Left kidney (tissue), 1 donor: ENCODE measurements at regions not wholly inside any gene's neighbourhood (a gene's known extent, or its start where the extent isn't known, plus 50 kb on each side); places are given as distances from the start of the nearest gene placed in this dataset.
"Not testable (repeated sequence)": the region's sequence is repeated elsewhere in the genome, so short reads cannot be mapped to it uniquely, and the experiment has no call there.

Experiments used
- DNase-seq: peaks from one replicate; pipeline ENCODE4 v3.0.0-alpha.2; 2013

DNA sequence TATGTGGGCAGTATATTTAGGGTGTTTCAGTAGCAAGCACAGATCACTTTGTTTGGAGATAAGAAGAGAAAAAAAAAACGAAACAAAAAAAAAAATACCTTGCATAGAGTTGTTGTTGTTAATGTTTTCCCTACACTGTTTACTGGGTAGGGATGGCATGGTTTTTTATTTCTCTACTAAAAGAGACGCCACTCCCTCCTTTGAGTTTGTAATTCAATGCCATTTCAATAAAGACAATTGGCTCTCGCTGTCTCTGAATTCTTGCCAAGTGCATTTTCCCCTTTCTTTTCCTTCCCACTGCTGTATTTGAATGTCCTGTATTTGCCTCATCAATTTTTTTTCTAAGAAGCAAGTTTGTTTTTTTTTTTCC lies 213.9 kb upstream of the UBASH3B start:
- peak; percentile 22 for DNase-seq

DNA sequence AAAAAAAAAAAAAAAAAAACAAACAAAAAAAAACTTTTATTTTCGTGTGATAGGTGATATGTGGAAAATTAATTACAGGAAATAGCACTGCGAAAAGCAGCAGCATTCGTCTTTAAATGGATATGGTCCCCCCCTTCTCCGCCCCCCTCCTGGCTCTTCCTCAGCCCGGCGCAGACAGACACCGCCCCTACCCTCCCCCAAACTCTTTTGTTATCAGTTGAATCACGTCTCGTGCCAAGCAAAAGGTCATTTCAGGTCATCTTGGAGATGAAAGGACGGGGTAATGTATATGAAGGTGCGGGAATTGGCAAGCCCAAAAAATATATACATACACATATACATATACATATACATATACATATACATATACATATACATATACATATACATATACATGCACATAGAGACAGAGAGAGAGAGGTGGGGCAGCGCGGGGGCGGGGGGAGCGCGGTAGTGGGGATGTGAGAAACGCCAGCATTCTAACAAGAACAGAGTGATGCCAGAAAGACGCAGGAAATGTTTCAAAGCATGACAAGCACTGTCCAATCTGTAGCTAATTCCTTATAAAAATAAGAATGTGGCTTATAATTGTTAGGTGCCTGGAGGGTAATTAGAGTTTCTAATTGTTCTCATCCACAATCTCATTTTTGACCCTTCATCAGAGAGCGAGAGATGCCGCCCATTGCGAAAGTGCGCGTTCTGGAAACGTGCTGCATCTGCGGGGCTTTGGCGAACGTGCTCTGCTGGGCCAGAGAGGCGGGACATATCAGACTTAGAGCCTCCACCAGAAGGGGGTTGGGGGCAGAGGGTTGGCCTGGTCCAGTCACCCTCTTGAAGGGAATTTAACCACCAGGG lies 214.5 kb upstream of the UBASH3B start:
- DNase-seq, result peak; percentile 44

DNA sequence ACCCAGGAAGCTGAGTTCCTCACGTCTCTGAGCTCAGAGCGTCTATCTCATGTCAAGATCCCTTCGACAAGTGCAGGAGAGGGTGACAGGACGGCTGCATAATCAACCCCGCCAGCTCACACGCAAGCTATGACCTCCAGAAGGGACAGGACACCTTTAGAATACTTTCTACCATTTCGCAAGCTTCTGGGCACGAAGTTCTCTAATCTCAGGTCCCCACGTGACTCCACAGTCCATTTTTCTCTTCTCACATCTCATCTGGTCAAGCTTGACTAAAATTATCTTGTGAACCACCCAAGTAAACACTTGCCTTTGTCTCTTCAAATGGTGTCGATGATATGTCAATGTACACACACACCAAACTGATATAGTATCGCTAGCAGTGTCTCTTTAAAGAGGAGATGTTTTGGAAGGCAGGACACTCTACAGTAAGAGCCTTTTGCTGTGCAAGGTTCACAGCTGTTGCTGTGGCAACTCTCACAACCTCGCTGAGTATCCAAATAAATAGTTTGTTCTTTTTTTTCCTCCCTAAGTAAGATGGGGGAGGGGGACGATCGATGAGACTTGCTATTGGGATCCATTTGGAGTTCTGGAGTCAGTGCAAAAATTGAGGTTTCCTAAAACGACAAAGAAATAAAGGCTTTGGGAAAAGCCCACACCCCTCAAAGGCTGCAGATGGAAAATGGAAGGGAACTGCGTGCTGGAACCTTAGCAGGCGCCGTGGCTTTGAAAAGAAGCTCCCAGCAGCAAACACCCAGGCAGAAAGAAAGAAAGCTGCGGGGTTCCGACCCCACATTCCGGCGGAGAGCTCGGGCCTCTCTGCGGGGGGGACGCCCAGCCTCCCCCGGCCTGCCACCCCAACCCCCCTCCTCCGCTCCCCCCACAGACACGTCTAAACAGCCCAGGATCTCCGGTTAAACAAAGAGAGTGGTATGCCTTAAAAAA lies 215.4 kb upstream of the UBASH3B start:
- peak; percentile 66 for DNase-seq

DNA sequence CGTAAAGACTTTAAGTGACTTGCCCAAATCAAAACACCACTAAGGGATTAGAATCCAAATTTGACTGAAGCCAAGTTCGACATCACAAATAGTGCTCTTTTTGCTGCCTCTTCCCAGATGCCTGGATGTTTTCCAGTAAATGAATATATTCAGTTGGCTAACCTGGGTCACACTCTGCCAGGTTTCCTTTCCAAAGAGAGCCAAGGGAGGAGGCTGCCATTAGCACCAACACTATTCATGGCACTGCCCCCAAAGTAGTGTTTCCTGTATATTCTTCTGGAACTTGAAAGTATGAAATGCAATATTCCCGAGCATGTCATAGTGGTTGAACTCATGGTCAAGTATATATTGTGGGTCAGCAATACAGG lies 219.3 kb upstream of the UBASH3B start:
- DNase-seq, result no peak

DNA sequence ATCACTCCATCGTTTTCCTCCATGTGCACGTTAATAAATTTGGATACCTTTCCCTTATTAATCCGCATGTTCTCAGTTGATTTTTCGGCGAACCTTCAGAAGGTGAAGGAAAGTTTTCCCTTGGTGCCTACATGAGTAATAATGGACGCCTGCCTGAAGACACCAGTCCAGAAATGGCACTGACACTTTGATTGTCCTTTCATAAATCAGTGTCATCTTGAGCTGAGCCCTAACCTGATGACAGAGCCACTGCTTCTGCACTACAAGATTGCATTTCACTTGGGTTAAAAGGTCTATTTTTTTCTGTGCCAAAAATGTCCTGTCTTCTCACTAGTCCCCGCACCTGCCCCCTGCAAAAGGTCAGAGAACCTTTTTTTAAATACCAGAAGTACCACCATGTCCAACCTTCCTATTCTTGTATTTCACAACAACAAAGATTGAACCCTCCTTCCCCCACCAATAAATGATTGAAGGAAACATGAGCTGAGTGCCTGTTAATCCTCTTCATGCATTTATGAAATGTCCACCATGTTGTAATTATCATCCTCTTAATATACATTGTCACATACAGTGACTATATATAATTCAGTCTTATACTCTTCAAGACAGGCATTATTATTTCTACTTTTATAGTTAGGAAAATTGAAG lies 219.9 kb upstream of the UBASH3B start:
- DNase-seq, result no peak

DNA sequence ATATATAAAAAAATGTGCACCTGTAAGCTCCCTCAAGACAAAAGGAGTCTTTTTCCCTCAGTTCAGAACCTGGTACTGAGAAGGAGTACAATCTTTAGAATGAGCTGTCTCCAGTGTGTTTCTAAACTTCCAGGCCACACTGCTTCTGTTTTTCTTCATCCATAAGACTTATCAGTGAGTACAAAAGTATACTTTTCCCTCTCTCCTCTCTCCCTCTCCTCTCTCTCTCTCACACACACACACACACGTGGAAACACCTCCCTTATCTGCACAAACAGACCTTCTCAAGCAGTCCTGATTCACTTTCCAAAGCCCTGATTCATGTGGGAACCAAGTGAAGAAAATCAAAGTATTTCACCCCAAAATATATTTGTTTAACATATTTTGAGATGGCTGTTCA lies 220.7 kb upstream of the UBASH3B start:
- DNase-seq, result no peak

DNA sequence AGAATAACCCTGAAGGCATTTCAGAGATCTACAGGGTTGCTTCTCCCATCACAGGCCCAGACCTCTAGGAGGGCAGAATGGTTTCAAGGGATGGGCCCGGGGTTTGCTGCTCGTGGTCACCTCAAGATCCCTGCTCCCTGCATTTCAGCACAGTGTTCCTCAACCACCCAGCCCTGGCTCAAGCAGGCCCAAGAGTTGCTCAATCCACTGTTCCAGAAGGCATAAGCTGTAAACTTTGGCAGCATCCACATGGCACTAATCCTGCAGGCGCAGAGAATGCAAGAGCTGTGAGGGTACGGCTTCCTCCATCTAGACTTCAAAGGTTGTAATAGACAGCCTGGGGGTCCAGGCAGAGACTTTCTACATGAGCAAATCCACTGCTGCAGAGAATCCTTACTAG lies 225.0 kb upstream of the UBASH3B start:
- DNase-seq, result no peak

DNA sequence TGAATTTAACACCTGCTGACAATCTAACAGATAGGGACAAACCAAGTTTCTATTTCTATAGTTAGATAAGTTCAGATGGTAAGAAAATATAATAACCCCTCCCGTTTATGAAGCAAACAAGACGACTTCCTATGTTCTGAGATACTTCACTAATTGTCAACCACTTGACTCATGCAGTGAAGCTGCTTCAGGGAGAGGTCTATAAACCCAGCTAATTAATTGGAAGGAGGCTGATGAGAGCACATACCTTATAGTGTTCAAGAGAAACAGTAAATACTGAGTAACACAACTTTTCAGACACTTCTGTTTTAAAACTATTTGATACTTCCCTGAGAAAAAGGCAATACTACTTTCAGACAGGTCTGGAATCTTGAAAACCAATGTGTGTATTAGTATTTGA lies 229.4 kb upstream of the UBASH3B start:
- DNase-seq, result no peak

DNA sequence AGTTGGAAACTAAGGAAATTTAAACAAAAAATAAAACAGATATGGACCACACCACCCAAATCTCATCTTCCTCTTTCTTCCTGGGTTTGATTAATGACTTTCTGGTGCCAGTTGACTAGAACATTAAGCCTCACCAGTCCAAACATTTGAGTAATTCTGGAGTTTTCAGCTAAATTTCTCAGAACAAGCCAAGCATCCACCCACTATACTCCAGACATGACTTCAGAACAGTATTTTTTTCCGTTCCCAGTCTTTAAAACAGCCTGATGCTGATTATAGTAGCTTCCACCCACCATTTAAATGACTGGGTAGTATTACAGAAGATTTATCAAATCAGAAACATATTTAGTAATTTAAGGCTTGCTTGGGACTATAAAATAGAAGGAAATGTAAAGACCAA lies 230.9 kb upstream of the UBASH3B start:
- no peak for DNase-seq

DNA sequence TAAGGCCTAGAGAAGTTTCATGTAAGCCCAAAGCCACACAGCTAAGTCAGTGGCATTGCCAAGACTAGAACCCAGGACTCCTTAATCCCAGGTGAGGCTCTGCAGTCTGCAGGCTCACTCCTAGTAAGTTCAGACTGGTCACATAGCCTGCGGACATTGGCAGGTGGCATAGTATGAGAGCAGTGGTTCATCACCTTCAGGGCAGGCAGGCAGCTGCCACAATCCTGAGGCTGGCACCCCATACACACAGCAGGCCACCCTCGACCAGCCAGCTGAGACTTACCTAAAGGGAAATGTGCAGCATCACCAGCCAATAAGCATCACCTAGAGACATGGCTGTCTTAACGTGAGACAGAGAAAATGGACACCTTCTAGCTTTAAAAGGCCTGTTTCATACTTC lies 231.6 kb upstream of the UBASH3B start:
- DNase-seq, result no peak

DNA sequence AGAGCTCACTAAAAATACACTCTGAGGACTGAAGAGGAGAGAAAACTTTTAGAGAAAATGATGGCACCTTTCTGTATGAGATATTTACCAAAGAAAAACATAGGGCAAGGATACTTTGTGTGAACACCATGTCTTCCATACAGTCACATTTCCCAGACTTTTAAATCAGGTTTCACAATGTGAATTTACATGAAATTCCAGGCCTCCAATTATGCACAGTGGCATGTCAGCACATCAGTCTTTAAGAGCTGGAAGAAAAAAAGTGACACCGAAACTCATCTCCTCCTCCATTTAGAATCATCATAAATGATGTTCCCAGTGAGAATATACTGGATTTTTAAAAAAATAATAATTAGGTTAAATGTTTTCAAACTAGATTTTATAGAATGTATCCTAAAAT lies 232.2 kb upstream of the UBASH3B start:
- no peak for DNase-seq

DNA sequence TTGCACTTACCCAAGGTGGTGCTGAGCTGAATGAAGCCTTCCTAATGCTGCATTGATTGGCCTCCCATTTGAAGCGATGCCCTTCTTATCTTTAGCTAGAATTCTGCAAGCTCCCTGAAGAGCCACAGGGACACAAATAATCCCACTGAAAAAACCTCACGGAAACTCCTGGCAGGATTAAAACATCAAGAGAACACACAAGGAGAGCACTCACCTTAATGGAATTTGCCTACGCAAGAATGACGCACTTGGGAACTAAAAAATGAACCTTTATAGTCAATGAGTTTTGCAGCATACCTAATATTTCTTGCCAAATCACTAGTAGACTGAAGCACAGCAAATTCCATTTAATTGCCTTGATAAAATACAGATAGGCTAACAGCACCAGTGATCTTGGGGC lies 232.8 kb upstream of the UBASH3B start:
- DNase-seq, result no peak

DNA sequence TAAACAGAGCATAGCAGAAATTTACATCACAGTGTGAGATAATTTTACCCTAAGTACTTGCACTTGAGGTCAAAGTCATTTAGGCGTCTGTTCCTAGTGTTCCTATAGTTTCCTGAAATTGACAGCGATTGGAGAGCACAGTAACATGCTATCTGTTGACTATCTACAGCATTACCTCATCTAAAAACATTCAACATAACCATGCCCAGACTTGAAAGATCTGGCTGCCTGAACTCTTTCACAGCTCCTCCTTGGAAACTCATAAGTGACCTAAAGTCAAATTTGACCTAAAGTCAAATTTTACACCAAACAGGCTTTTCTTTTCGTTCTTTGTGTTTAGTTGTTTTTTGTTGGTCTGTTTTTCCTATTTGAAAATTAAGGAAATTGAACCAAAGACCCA lies 233.8 kb upstream of the UBASH3B start:
- DNase-seq, result no peak

DNA sequence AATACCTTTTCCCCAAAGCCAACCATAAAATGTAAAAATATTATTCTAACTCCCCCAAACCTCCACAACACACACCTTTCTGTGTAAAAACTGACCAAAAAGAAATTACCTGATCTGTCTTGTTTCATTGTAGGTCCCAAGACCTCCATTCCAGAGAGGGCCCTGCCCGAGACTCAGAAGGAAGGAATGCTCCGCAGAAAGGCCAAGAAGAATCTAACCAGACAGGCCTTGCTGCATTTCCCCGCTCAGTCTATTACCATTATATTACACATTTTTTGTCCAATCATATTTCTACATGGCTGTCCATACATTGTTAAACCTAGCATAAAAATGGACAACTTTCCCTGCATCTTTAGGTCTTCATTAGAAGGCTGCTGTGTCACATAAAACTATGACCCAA lies 237.5 kb upstream of the UBASH3B start:
- no peak for DNase-seq

DNA sequence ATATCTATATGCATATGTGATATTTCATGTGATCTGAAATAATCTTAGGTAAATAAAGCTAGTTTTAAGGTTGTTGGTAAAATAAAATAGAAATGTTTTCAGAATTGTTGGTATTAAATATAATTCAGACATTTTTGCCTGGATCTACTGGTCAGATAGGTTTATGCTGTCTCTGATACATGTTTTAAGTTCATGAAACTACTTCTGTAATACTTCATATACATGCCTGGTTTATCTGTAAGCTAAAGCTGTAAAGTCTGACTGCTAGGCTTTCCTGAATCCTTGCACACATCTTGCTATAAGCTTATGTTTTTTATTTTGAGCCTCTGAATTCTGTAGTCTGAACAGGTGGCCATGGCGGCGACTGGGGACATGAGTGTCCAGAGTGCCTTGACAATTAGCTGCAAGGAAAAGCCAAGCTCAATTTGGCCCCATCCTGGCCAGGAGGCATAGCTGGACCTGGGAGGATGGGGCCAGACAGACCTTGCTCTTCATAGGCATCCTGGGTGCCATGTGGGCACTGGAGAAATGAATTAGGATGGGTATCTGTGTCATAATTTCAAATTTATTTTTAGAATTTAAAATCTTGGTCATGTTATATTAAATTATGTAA lies 241.0 kb upstream of the UBASH3B start:
- no peak for DNase-seq

DNA sequence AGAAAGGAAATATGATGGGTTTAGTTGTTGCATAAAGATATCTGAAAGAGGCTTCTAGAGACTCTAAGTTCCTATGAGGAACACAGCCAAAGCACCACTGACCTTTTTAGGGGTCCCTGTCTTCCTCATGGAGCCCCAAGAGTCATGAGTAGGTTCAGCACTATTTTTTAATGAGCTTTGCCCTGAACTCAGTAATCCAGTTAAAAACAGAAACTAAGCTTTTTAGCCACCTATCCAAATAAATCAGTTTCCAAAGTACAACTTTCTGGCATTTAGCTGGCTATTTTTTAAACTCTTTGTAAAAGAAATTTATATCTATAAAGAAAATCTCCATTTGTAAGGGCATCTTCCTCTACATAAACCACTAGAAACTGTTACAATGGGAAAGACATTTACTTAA lies 241.8 kb upstream of the UBASH3B start:
- DNase-seq, result no peak

DNA sequence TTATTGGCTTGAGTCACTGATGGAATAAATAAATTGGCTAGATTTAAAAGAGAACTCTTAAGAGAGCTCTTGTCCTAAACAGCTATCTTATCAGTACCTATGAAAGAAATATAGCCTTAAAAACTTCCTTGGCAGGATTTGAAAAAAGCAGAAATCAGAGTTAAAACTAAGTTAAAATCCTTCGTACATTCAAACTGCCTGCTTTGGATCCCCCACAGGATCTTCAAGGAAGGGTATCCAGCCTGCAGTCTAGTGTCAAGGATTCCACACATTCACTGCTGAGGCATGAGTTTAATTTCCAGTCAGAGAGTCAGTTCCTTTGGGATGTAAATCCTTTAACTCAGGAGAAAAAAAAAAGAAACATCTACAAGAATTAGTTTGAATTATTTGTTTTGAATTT lies 242.9 kb upstream of the UBASH3B start:
- DNase-seq, result no peak

DNA sequence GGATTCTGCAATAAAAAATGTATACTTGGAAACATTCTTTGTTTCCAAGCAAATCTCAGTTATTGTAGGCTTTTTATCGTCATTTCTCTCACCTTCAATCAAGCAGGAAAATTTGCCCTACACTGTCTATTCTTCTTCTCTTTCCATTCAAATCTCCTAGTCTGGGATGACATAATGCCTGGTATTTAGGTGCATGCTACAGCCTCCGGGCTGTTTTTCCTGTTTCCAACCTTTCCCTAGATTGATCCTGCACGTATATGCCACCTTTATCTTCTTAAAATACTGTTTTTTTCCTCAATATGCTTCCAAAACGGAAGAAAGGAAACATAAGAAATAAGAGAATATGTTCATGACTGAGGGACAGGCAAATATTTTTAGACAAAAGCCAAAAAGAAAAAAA lies 249.1 kb upstream of the UBASH3B start:
- DNase-seq, result no peak

DNA sequence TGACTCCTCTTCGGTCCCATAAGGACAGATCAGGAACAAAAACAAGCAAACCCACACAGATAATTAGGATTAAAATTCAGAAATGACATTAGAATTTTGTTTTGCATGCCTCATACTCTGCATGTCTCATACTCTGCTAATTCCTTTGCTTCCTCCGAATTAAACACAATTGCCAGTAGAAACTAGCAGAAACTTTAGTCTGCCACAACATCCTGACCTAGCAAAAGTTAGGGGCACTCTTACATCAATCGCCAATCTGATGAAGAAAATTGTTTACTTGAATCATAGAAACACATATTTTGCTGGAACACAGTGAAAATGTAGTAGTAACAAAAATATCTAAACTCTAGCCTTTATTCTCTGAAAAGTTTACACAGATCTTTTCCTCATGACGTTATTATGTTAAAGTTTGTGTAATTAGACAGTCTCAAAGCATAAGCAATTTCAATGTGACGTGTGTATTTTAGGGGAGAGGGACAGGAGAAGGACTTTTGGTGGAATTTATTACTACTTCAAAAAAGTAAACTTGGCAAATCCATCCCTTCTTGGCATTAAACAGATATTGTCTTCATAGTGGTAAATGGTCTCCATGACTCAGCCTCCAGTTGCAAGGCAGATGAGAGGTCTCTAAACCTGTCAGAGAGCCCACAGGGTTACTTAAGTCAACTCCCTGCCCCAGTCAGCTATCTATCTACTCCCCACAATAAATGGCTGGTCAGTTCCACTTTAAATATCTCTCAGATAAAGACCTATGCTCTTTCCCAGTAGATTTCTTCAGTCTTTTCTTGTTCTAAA lies 249.8 kb upstream of the UBASH3B start:
- DNase-seq, result no peak

DNA sequence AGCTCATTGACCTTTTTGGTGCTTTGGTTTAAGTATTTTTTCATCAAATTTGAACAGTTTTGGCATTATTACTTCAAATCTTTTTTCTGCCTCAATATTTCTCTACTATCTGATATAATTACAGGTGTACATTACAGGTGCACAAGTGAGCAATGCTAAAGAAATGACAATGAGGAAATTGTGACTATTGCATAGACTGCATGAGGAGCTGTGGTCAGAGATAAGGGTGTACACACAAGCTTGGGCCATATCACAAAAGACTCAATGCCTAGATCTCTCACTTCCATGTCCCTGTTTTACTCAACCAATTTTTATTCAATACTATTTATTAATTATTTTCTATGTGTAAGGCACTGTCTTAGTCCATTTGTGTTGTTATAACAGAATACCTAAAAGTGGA lies 251.0 kb upstream of the UBASH3B start:
- DNase-seq, result no peak

DNA sequence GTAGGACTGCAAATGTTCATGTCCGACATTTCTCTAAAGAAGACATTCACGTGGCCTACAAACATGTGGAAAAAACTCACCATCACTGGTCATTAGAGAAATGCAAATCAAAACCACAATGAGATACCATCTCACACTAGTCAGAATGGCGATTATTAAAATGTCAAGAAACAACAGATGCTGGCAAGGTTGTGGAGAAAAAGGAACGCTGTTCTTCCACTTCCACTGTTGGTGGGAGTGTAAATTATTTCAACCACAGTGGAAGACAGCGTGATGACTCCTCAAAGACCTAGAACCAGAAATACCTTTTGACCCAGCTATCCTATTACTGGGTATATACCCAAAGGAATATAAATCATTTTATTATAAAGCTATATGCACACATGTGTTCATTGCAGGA lies 253.9 kb upstream of the UBASH3B start:
- DNase-seq, result not testable (repeated sequence)

DNA sequence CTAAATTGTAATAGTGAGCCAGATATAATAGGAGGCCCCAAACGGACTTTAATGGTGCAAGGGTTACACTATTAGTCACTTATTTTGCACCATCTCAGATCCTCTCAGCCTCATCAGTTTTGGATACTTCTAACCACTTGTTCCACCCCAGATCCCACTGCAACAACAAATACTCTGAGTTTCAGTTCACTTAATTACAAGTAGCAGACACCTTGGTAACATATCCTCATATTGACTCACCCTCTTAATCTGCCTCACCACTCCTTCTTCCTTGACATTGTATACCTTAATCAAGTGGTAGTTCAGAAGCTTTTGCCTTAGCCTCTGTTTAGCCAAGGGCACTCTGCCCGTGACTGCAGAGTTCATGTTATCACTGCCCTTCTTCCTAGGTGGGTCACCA lies 256.1 kb upstream of the UBASH3B start:
- no peak for DNase-seq
